OCI-LY7 (cell line): ENCODE measurements at regions not wholly inside any gene's neighbourhood (a gene's known extent, or its start where the extent isn't known, plus 50 kb on each side); places are given as distances from the start of the nearest gene placed in this dataset.

Experiments used
- BruUV-seq: library from RNA; stranded (reverse); fragments of 400-500 nt; replicated peaks from 2 replicates; lab custom pipeline; 2021; lab: Mats Ljungman, UMichigan
- CTCF ChIA-PET: fragments of 300-600 bp; sonication (Branson Sonifier 250); formaldehyde crosslinking; loops from one replicate; lab custom pipeline; 2022; ENCODE audit warnings: antibody characterized with exemption; ENCODE audit not compliant: unreplicated experiment; lab: Charles Lee
- POLR2A ChIA-PET: fragments of 300-600 bp; sonication (Branson Sonifier 250); formaldehyde crosslinking; loops from one replicate; lab custom pipeline; 2022; ENCODE audit warnings: antibody characterized with exemption; lab: Charles Lee
- DNase-seq: peaks from one replicate; pipeline ENCODE4 v3.0.0-alpha.2; 2015; ENCODE audit warnings: low spot score
- H2AFZ ChIP-seq: fragments of 200-600 bp; sonication (generic), shearing (Covaris generic); 2 replicates; pipeline ENCODE4 v1.6.1; 2014; ENCODE audit warnings: mild to moderate bottlenecking, antibody characterized with exemption, low read length, moderate library complexity
- H3K27ac ChIP-seq: fragments of 200-600 bp; sonication (generic); 2 replicates; pipeline ENCODE4 v1.5.1; 2014; ENCODE audit warnings: mixed run types, low read depth, mild to moderate bottlenecking, moderate library complexity, low read length, inconsistent platforms; ENCODE audit not compliant: poor library complexity, severe bottlenecking
- H3K36me3 ChIP-seq: fragments of 200-600 bp; sonication (generic); 2 replicates; pipeline ENCODE4 v1.6.1; 2014; ENCODE audit warnings: mild to moderate bottlenecking, antibody characterized with exemption, low read length, moderate library complexity, mixed read lengths; ENCODE audit not compliant: insufficient read depth
- H3K4me1 ChIP-seq: fragments of 200-600 bp; sonication (generic); 2 replicates; pipeline ENCODE4 v1.5.1; 2014; ENCODE audit warnings: mild to moderate bottlenecking, low read length; ENCODE audit not compliant: insufficient read depth, poor library complexity, severe bottlenecking
- H3K4me2 ChIP-seq: fragments of 200-600 bp; sonication (generic); 2 replicates; pipeline ENCODE4 v1.6.1; 2014; ENCODE audit warnings: mild to moderate bottlenecking, low read length
- H3K4me3 ChIP-seq: fragments of 200-600 bp; sonication (generic); 2 replicates; pipeline ENCODE4 v1.5.1; 2014; ENCODE audit warnings: mild to moderate bottlenecking, low read depth, low read length; ENCODE audit not compliant: poor library complexity, severe bottlenecking
- H3K79me2 ChIP-seq: fragments of 200-600 bp; sonication (generic); 2 replicates; pipeline ENCODE4 v1.6.1; 2016; ENCODE audit warnings: low read depth, mild to moderate bottlenecking, low read length, moderate library complexity, mixed read lengths; ENCODE audit not compliant: insufficient read depth
- H3K9me2 ChIP-seq: fragments of 200-600 bp; sonication (generic); 2 replicates; pipeline ENCODE4 v1.6.1; 2016; ENCODE audit warnings: mild to moderate bottlenecking, low read length, mixed read lengths; ENCODE audit not compliant: insufficient read depth
- H3K9me3 ChIP-seq: fragments of 200-600 bp; sonication (generic); 2 replicates; pipeline ENCODE4 v1.6.1; 2014; ENCODE audit warnings: mild to moderate bottlenecking, mixed run types, low read length, mixed read lengths
- H4K20me1 ChIP-seq: fragments of 200-600 bp; sonication (generic); 2 replicates; pipeline ENCODE4 v1.6.1; 2014; ENCODE audit warnings: mild to moderate bottlenecking, antibody characterized with exemption, low read length, moderate library complexity, mixed read lengths; ENCODE audit not compliant: insufficient read depth
- CTCF ChIP-seq: fragments of 200-600 bp; sonication (generic); conservative IDR thresholded peaks from 2 replicates; pipeline ENCODE4 v1.5.1; 2014; ENCODE audit warnings: mild to moderate bottlenecking, antibody characterized with exemption, low read length, moderate library complexity, mixed read lengths
- EZH2phosphoT487 ChIP-seq: fragments of 200-600 bp; sonication (generic); IDR thresholded peaks from 2 replicates; pipeline ENCODE4 v1.6.1; 2018; ENCODE audit warnings: low read depth, borderline replicate concordance, mild to moderate bottlenecking, mixed run types, antibody characterized with exemption, low read length, moderate library complexity, mixed read lengths
- intact Hi-C: fragments of 100-400 bp; cut with micrococcal nuclease; formaldehyde crosslinking; loops from one replicate; pipeline ENCODE4 v1.10.0; 2022; ENCODE audit not compliant: unreplicated experiment

- H3K4me2 ChIP-seq, result no peak overlapping the region
- no peaks in the 10 kb centered on the region for H3K4me1 ChIP-seq
- H3K36me3 ChIP-seq, result no peaks in the 10 kb centered on the region
- no TSS peak for BruUV-seq
- no peak overlapping the region for H3K27ac ChIP-seq
- POLR2A ChIA-PET, result no interaction called here
- no peaks in the 10 kb centered on the region for H4K20me1 ChIP-seq
- intact Hi-C loops, result no loop called here
- no peak overlapping the region for H3K4me3 ChIP-seq
- no peak overlapping the region for H2AFZ ChIP-seq
- no peaks in the 10 kb centered on the region for H3K9me2 ChIP-seq
- CTCF ChIA-PET, result no interaction called here
- DNase-seq, result no peak
- no peaks in the 10 kb centered on the region for H3K9me3 ChIP-seq
- no peak for TF ChIP-seq EZH2phosphoT487
- no peak for TF ChIP-seq CTCF
- no peaks in the 10 kb centered on the region for H3K79me2 ChIP-seq
Measured at GRCh38 chr3:106560451-106560966, 691.7 kb upstream of the CBLB start.

GRCh38 chr3:106566277-106566676 is 697.5 kb upstream of the CBLB start:
- POLR2A ChIA-PET, result no interaction called here
- H2AFZ ChIP-seq, result no peak overlapping the region
- intact Hi-C loops, result no loop called here
- H4K20me1 ChIP-seq, result no peaks in the 10 kb centered on the region
- no TSS peak for BruUV-seq
- no peaks in the 10 kb centered on the region for H3K4me1 ChIP-seq
- no peaks in the 10 kb centered on the region for H3K79me2 ChIP-seq
- H3K27ac ChIP-seq, result no peak overlapping the region
- H3K36me3 ChIP-seq, result no peaks in the 10 kb centered on the region
- CTCF ChIA-PET, result no interaction called here
- H3K4me2 ChIP-seq, result no peak overlapping the region
- H3K4me3 ChIP-seq, result no peak overlapping the region
- no peaks in the 10 kb centered on the region; the same call in 1 of the 2 replicates for H3K9me2 ChIP-seq
- TF ChIP-seq EZH2phosphoT487 (no peak), CTCF (no peak)
- no peaks in the 10 kb centered on the region for H3K9me3 ChIP-seq
- DNase-seq, result no peak

GRCh38 chr3:106570426-106570825 is 701.6 kb upstream of the CBLB start:
- Histone ChIP-seq H3K4me3 (no peak overlapping the region), H3K4me1 (no peaks in the 10 kb centered on the region), H3K27ac (no peak overlapping the region), H3K36me3 (no peaks in the 10 kb centered on the region), H2AFZ (no peak overlapping the region), H3K9me3 (no peaks in the 10 kb centered on the region), H3K4me2 (no peak overlapping the region), H4K20me1 (no peaks in the 10 kb centered on the region), H3K9me2 (no peaks in the 10 kb centered on the region; the same call in 1 of the 2 replicates), H3K79me2 (no peaks in the 10 kb centered on the region)
- ChIA-PET CTCF (no interaction called here), POLR2A (interaction anchor here (0.8 kb wide), 1 partner anchor 15 kb away, joined by 3 read pairs; no protein-coding TSS in a partner anchor)
- no peak for DNase-seq
- TF ChIP-seq EZH2phosphoT487, result no peak
- TF ChIP-seq CTCF, result no peak
- no TSS peak for BruUV-seq
- intact Hi-C loops, result no loop called here
